GM12878 (cell line): ENCODE measurements at regions not wholly inside any gene's neighbourhood (a gene's known extent, or its start where the extent isn't known, plus 50 kb on each side); places are given as distances from the start of the nearest gene placed in this dataset.

Experiments
- ATAC-seq: fragments of 200-7000 bp; cut with Tn5 transposase; 3 replicates; pipeline ENCODE4 v1.9.1; 2020; ENCODE audit warnings: mild to moderate bottlenecking, moderate library complexity
- BruUV-seq: library from RNA; stranded (reverse); fragments of 400-500 nt; replicated peaks from 2 replicates; lab custom pipeline; 2021; lab: Mats Ljungman, UMichigan
- CTCF ChIA-PET: fragments of 300-600 bp; sonication (Branson Sonifier 250); formaldehyde crosslinking; extraction: SDS; loops from one replicate; lab custom pipeline; 2021; ENCODE audit warnings: inconsistent platforms; lab: Yijun Ruan, JAX
- POLR2A ChIA-PET: fragments of 350-600 bp; formaldehyde crosslinking; extraction: SDS; loops from one replicate; lab custom pipeline; 2021; ENCODE audit warnings: inconsistent platforms; lab: Charles Lee
- RAD21 ChIA-PET: fragments of 300-600 bp; sonication (Branson Sonifier 250); formaldehyde crosslinking; loops from one replicate; lab custom pipeline; 2023; ENCODE audit warnings: antibody characterized with exemption; ENCODE audit not compliant: unreplicated experiment; lab: Charles Lee
- SMC1A ChIA-PET: fragments of 300-600 bp; sonication (Branson Sonifier 250); formaldehyde crosslinking; loops from one replicate; lab custom pipeline; 2023; ENCODE audit not compliant: unreplicated experiment, uncharacterized antibody; lab: Charles Lee
- DNase-seq: peaks from one replicate; pipeline ENCODE4 v3.0.0-alpha.2; 2011; ENCODE audit warnings: low read depth, low spot score
- FAIRE-seq: peaks from 3 replicates; lab custom pipeline; 2011; peaks lifted over from hg19 to GRCh38; lab: Jason Lieb, UNC
- H2AFZ ChIP-seq: 2 replicates; pipeline ENCODE4 v1.6.0; 2011; ENCODE audit warnings: low read depth, low read length, control low read depth; ENCODE audit not compliant: control insufficient read depth
- H3K27ac ChIP-seq: 2 replicates; pipeline ENCODE4 v1.5.1; 2011; ENCODE audit warnings: control low read depth; ENCODE audit not compliant: control insufficient read depth, insufficient read depth
- H3K27me3 ChIP-seq, 2 experiments: replicated peaks in 1 of 2; 2 replicates each; pipeline versions ENCODE4 v1.6.0 to v1.6.1; 2011; ENCODE audit warnings: low read length in 1 of 2; ENCODE audit not compliant: control insufficient read depth in 2 of 2, insufficient read depth in 2 of 2
- H3K36me3 ChIP-seq, 2 experiments: 2 replicates each; pipeline ENCODE4 v1.5.1; 2011; ENCODE audit warnings: low read length in 1 of 2; ENCODE audit not compliant: control insufficient read depth in 2 of 2, insufficient read depth in 2 of 2
- H3K4me1 ChIP-seq: 2 replicates; pipeline ENCODE4 v1.6.1; 2011; ENCODE audit warnings: mild to moderate bottlenecking, low read length, moderate library complexity, mixed read lengths; ENCODE audit not compliant: control insufficient read depth, insufficient read depth
- H3K4me2 ChIP-seq: 2 replicates; pipeline ENCODE4 v1.6.0; 2011; ENCODE audit warnings: control low read depth; ENCODE audit not compliant: control insufficient read depth, insufficient read depth
- H3K4me3 ChIP-seq: fragments of 200-600 bp; sonication (generic); 2 replicates; pipeline ENCODE4 v1.5.1; 2016
- H3K79me2 ChIP-seq: 2 replicates; pipeline ENCODE4 v1.6.0; 2011; ENCODE audit warnings: low read length; ENCODE audit not compliant: control insufficient read depth, insufficient read depth
- H3K9ac ChIP-seq: 2 replicates; pipeline ENCODE4 v1.8.0; 2011; ENCODE audit warnings: low read length, control low read depth, mixed read lengths; ENCODE audit not compliant: control insufficient read depth, insufficient read depth
- H3K9me3 ChIP-seq: replicated peaks from 3 replicates; pipeline ENCODE4 v1.5.1; 2011; ENCODE audit warnings: mild to moderate bottlenecking, low read length; ENCODE audit not compliant: control insufficient read depth, insufficient read depth
- H4K20me1 ChIP-seq: 2 replicates; pipeline ENCODE4 v1.6.0; 2011; ENCODE audit not compliant: control insufficient read depth, insufficient read depth
- ATF3 ChIP-seq: IDR thresholded peaks from 2 replicates; pipeline ENCODE4 v1.6.1; 2011; ENCODE audit warnings: low read depth, mild to moderate bottlenecking, low read length, moderate library complexity, borderline replicate concordance; ENCODE audit errors: extremely low read depth
- BACH1 ChIP-seq: fragments of 450-650 bp; IDR thresholded peaks from 2 replicates; pipeline ENCODE4 v1.6.1; 2017; ENCODE audit warnings: mild to moderate bottlenecking, borderline replicate concordance
- BCL11A ChIP-seq: IDR thresholded peaks from 2 replicates; pipeline ENCODE4 v1.6.1; 2011; ENCODE audit warnings: low read depth, low read length
- BMI1 ChIP-seq: fragments of 450-650 bp; IDR thresholded peaks from 2 replicates; pipeline ENCODE4 v1.6.1; 2016; ENCODE audit warnings: mild to moderate bottlenecking, moderate library complexity, borderline replicate concordance
- BRCA1 ChIP-seq: IDR thresholded peaks from 2 replicates; pipeline ENCODE4 v1.6.1; 2011; ENCODE audit warnings: low read depth, low read length, improper control_type of control experiment
- CEBPZ ChIP-seq: fragments of 150-350 bp; IDR thresholded peaks from 2 replicates; pipeline ENCODE4 v1.6.1; 2016; ENCODE audit warnings: low read depth, low read length
- CHD4 ChIP-seq: fragments of 200-600 bp; sonication (generic); IDR thresholded peaks from 2 replicates; pipeline ENCODE4 v1.6.1; 2016; ENCODE audit warnings: mild to moderate bottlenecking
- NRF1 ChIP-seq: conservative IDR thresholded peaks from 2 replicates; pipeline ENCODE4 v1.6.1; 2011; ENCODE audit warnings: mild to moderate bottlenecking, low read depth, low read length, improper control_type of control experiment
- PAX8 ChIP-seq: fragments of 450-650 bp; IDR thresholded peaks from 2 replicates; pipeline ENCODE4 v1.6.1; 2017; ENCODE audit warnings: mild to moderate bottlenecking, moderate library complexity
- SIN3A ChIP-seq: IDR thresholded peaks from 2 replicates; pipeline ENCODE4 v1.6.1; 2012; ENCODE audit warnings: low read depth, low read length, improper control_type of control experiment
- SIX5 ChIP-seq: IDR thresholded peaks from 2 replicates; pipeline ENCODE4 v1.6.1; 2011; ENCODE audit warnings: mild to moderate bottlenecking, low read depth, low read length, moderate library complexity; ENCODE audit not compliant: severe bottlenecking
- SPI1 ChIP-seq: IDR thresholded peaks from 2 replicates; pipeline ENCODE4 v1.6.1; 2011; ENCODE audit warnings: low read depth, mild to moderate bottlenecking, low read length, moderate library complexity, borderline replicate concordance; ENCODE audit not compliant: insufficient read depth
- WRNIP1 ChIP-seq: IDR thresholded peaks from 2 replicates; pipeline ENCODE4 v1.6.1; 2011; ENCODE audit warnings: low read depth, low read length, improper control_type of control experiment, borderline replicate concordance
- ZZZ3 ChIP-seq: IDR thresholded peaks from 2 replicates; pipeline ENCODE4 v1.6.1; 2011; ENCODE audit warnings: low read depth; ENCODE audit not compliant: control insufficient read depth, insufficient read length
- WGBS: methylation state at CpG from one replicate; pipeline ENCODE4 v1.1.6; 2016; ENCODE audit warnings: low lambda C conversion rate; ENCODE audit not compliant: insufficient replicate concordance, insufficient coverage; ENCODE audit errors: missing lambda C conversion rate; 5-methylcytosine and 5-hydroxymethylcytosine counted together
- in situ Hi-C: fragments of 300-500 bp; cut with MboI; formaldehyde crosslinking; loops from 9 replicates; pipeline ENCODE4 v1.14.3; 2018; ENCODE audit warnings: mixed read lengths
- intact Hi-C: fragments of 100-400 bp; cut with micrococcal nuclease; formaldehyde crosslinking; loops from one replicate; pipeline ENCODE4 v1.14.2; 2022; ENCODE audit not compliant: unreplicated experiment

DNA sequence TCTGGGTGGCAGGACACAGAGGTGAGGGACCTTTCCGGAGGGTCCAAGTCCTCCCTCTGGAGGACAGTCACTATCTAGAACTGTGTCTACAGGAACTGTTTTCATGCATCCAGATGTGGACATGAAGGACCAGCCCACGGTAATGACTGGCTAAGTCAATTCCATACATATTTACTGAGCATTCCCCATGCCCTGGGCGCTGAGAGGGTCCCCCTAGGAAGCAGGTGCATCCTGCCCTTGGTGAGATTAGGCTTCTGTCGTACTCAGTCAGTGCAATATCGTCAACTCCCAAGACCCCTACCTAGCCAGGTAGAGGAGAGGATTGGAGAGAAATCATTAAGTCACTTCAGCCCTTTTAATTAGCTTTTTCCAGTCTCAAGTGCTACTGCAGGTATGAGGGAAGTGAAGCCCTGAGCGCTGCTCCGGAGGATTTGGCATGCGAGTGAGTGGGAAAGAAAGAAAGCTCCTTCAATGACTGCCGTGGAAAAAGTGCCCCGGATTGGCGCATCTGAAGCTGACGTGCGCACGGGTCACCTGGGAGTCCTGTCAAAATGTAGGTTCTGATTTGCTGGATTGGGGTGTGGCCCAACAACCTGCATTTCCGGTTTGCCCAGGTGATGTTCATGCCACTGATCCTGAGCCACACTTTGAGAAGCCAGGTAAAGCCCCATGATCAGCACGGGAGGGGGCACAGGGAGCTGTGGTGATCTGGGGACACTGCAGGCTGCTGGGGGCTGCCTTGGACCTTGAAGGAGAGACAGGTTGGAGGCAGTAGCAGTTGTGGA lies 367.4 kb upstream of the TNRC6C start:
- TF ChIP-seq ZZZ3 (no peak), SIN3A (no peak), WRNIP1 (no peak)
- CTCF ChIA-PET, result no interaction called here
- WGBS, result 42% methylated on average over 16 of the region's 16 CpGs

DNA sequence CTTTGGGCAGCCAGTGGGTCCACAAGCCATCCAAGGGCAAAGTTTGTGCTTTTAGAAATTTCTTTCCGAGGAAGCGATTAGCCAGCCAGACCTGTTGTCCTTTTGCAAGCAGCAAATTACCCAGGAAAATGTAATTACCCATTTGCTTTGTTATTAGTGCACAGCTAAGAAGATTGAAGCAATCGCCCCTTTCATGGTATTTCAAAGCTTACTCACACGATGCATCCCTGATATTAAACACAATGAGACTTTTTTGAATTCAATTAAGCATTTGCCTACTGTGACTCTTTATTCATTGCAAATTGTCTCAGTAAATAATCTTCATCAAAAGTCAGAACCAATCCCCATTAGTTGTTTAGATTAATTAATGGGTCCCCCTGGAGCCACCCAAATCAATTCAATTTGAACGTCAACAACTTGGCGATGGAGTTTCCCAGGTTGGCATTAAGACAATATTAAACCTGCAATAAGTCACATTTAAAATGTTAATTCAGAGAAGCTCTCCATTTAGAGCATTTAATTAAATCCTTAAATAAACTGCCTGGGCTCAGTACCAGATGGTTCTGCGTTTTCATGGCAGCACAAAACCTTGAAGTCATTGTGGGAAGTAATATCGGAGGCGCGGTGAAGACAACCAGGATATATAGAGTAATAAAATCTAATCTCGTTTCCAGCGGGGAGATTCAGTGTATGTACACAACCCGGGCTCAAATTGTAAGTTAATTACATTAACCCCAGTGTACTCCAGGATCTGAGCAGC lies 366.2 kb upstream of the TNRC6C start:
- intact Hi-C loops, result no loop called here
- DNase-seq (no peak), ATAC-seq (no peak), FAIRE-seq (no peak)
- POLR2A ChIA-PET, result no interaction called here
- 59% methylated on average over 13 of the region's 13 CpGs for WGBS
- BruUV-seq, result no TSS peak
- SMC1A ChIA-PET, result no interaction called here
- RAD21 ChIA-PET, result no interaction called here
- peaks cover 0 to 2% of the 10 kb centered on the region in 2 experiments; a peak in 3 of 4 replicates for H3K27me3 ChIP-seq
- H3K79me2 ChIP-seq, result no peaks in the 10 kb centered on the region
- no peak overlapping the region for H2AFZ ChIP-seq
- H3K9ac ChIP-seq, result no peak overlapping the region
- H4K20me1 ChIP-seq, result no peaks in the 10 kb centered on the region
- no peaks in the 10 kb centered on the region for H3K36me3 ChIP-seq
- no peak overlapping the region for H3K4me2 ChIP-seq
- no peaks in the 10 kb centered on the region for H3K9me3 ChIP-seq
- H3K4me1 ChIP-seq, result no peaks in the 10 kb centered on the region
- CTCF ChIA-PET, result no interaction called here
- no peak overlapping the region for H3K27ac ChIP-seq
- H3K4me3 ChIP-seq, result no peak overlapping the region
- in situ Hi-C loops, result no loop called here
- no peak for TF ChIP-seq BCL11A
- no peak for TF ChIP-seq CEBPZ
- no peak for TF ChIP-seq CHD4
- no peak for TF ChIP-seq PAX8
- TF ChIP-seq ATF3, result no peak
- no peak for TF ChIP-seq NRF1
- TF ChIP-seq BMI1, result no peak
- TF ChIP-seq BRCA1, result no peak
- no peak for TF ChIP-seq SIX5
- no peak for TF ChIP-seq SPI1
- no peak for TF ChIP-seq BACH1

More for the DNA sequence above, 367.4 kb upstream of the TNRC6C start:
- Histone ChIP-seq H3K4me2 (no peak overlapping the region), H3K79me2 (no peaks in the 10 kb centered on the region), H3K27ac (no peak overlapping the region), H4K20me1 (no peaks in the 10 kb centered on the region), H3K36me3 (no peaks in the 10 kb centered on the region), H3K4me3 (no peak overlapping the region), H2AFZ (no peak overlapping the region), H3K9ac (no peak overlapping the region), H3K27me3 (no peaks in the 10 kb centered on the region; a peak in 3 of 4 replicates), H3K9me3 (no peaks in the 10 kb centered on the region), H3K4me1 (no peaks in the 10 kb centered on the region)
- POLR2A ChIA-PET, result no interaction called here
- RAD21 ChIA-PET, result no interaction called here
- in situ Hi-C loops (no loop called here), intact Hi-C loops (no loop called here)
- DNase-seq (no peak), FAIRE-seq (no peak), ATAC-seq (no peak)
- BruUV-seq, result no TSS peak
- SMC1A ChIA-PET, result no interaction called here
